Middle frontal gyrus (tissue), 1 donor: ENCODE measurements at regions not wholly inside any gene's neighbourhood (a gene's known extent, or its start where the extent isn't known, plus 50 kb on each side); places are given as distances from the start of the nearest gene placed in this dataset.

Experiments used
- DNase-seq: peaks from one replicate; pipeline ENCODE4 v3.0.0-alpha.2; 2015; ENCODE audit warnings: low spot score; ENCODE audit errors: extremely low spot score

DNA sequence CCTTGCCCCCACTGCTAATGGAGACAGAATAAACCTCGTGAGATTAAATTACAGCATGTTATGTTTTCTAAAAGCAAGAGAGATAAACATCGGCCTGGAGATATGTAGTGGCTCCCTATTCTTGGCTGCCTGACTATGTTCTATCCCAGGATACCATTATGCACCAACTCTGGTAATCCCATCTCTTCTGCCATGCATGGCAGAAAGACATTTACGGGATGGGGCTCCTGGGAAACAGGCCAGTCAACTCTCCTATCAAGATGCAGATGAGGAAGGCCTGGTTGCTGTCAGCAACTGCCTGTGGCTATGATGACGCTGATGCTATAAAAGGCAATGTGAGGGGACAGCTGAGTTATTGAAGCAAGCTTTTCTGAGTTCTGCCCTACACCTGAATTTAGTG lies 166.2 kb upstream of the VCX3A start:
- DNase-seq, result no peak

DNA sequence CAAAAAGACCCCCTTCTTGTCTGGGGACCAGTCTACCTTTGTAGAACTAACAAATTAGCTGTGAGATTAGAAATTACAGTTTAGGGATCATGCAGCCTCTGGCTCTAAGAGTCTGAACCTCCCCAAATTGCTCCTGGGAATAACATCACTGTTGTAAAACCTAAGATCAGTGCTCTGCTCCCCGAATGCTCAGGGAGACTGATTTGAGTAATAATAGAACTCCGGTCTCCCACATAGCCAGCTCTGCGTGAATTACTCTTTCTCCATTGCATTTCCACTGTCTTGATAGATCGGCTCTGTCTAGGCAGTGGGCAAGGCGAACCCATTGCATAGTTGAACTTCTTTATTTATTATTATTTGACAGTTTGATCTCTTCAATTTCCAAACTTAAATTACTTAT lies 160.8 kb upstream of the VCX3A start:
- no peak for DNase-seq

DNA sequence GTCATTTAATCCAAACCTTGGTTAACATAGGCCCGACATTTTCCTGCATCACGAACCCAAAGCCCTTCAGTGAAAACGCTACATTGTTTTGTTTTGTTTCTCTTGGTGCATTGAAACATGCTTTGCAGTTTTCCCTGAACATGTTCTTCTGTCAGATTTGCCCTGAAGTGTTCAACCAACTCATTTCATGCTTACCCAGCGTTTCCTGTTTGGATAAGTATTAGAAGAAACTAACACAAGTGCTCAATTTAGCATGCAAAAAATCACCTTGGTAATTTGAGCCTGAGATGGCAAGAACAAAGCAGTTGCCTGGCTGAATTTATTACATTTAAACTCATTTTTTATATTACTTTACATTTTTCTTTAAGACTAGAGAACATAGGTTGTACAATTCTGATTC lies 160.1 kb upstream of the VCX3A start:
- DNase-seq, result no peak

DNA sequence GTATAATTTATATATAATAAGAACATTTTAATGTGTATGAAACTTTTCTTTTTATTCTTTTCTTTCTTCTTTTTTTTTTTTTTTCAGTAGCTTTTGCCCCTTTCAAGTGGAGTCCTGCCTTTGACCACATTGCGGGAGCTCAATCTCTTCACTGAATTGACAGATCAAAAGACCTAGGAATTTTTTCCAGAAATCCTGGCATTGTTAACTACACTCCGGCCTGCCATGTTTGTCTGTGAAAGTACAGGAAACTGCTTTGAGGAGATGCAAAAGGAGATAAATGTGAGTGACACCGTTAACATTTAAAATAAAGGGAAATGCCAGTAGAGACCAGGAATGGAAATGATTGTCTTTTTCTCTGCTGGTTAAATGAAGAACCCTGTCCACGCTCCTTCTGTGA lies 159.3 kb upstream of the VCX3A start:
- no peak for DNase-seq

DNA sequence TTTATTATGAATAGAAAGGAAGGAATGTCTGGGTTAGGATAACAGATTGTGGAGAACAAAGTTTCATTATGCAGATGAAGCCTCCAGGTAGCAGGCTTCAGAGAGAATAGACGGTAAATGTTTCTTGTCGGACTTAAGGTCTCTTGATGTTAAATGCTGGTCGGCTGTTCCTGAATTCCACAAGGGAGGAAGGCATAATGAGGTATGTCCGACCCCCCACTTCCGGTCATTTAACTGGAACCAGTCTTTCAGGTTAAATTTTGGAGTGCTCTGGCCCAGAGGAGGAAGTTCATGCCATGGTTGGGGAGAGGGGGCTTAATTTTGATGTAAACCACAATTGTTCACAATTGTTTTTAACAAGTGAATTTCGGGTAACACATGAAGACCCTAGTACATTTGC lies 158.1 kb upstream of the VCX3A start:
- no peak for DNase-seq

DNA sequence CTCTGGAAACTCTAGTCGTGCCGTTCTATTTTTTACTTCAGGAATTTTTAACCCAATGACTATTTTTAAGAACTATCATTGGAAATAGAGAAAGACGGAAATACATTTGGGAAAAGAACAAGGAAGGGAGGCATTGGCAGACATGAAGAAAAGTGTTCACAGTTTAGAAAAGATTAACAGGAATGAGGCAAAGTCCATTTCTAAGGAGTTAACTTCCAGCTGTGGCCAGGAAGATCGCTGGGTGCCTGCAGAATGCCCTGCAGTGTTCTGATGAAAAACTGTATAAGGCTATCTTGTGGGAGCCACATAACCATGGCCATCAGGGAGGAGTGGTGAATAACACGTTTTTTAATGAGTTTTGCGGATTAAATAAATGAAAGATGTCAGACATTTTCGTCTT lies 150.6 kb upstream of the VCX3A start:
- DNase-seq, result no peak

DNA sequence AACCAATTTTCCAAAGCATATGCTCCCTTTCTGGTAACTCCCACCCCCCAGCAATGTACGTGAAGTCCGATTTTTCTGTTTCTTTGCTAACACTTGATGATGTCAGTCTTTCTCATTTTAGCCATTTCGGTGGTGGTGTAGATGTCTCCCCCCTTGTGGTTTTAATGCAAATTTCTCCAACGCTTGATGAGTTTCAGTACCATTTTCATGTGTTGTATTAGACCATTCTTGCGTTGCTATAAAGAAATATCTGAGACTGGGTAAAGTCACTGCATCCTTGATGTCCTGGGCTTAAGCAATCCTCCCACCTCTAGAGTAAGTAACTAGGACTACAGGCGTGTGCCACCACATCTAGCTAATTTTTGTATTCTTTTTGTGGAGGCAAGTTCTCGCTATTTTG lies 148.4 kb upstream of the VCX3A start:
- DNase-seq, result no peak

DNA sequence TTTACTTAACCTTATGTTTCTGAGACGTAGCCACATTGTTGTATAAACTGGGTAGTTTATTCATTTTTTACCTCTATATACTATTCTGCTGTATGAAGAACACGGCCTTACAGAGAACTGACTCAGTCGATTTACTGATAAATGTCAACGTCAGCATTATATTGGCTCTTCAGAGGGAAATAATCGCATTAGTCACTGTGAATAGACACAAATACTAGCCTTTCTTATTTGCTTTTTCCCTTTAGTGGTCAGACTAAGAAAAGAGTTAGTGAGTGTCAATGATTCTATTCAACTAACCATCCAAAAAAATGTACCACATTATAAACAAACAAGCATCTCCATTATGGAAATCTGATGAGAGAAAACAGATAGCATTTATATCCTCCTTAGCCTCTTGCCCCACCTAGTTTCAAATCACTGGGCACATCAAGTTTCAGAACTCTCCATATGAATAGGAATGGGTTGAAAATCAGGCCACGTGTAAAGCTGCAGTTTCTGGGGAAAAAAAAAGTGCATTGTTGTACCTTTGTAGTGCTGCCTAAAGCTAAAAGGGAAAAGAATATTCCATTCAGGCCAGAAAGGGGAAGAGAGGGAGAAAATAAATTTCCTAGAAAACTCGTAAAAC lies 146.7 kb upstream of the VCX3A start:
- DNase-seq, result no peak

DNA sequence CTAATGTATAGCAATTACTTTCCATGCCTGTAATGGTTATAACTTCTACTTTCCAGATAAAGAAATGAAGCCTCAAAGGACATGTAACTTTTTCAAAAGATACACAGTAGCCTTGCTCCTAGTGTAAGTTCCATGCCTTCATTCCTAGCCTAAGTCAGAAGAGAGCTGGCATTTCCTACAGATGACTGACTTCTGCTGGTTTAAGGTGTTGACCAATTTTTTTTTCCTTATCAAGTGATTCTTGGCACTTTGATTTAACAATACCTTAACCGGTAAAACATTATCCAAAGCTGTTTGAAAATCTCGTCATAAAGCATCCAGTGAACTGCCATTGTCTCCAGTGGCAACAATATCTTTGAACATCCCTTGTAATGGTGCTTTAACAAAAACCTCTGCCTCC lies 145.1 kb upstream of the VCX3A start:
- DNase-seq, result no peak

DNA sequence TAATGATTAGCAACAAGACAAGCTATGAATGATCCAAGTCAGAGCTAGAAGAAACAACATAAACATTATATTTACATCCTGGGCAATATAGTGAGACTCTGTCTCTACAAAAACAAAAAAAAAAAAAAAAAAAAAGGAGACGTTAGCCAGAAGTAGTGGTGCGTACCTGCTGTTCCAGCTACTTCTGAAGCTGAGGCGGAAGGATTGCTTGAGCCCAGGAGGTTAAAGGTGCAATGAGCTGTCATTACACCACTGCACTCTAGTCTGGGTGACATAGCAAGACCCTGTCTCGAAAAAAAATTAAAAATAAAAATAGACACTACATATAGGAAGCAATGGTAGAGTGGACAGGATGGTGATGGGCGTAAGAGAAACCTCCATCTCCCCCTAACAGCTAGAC lies 144.6 kb upstream of the VCX3A start:
- no peak for DNase-seq

DNA sequence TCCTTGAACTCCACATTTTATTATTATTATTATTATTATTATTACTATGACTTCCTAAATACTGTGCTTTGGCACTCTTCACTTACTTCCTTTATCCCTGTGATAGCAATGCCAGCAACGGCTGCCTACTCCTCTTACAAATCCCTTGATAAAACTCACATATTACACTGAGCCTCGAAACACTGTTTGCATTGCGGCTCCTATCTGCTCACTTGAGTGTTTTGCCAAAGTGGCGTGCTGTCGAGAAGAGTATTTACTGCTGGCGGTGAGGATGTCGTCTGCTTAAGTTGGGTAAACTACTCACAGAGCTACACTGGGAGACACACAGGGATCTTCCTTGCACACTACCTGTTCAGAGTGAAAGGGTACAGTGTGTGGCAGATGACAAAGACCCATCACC lies 143.4 kb upstream of the VCX3A start:
- no peak for DNase-seq

DNA sequence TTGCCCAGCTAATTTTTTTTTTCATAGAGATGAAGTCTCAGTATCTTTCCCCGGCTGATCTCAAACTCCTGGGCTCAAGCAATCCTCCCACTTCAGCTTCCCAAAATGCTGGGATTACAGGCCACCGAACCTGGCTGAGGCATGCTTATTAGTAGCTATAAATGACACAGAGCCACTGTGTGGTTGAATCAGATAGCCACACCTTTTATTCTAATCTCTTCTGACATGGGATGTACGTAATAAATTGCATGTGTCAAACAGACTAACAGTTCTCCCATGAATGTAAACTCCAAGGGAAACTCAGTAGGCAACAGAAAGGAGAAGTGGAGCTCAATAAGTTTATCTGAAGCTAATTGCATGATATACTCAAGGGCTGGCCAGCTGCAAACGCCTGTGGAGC lies 139.8 kb upstream of the VCX3A start:
- DNase-seq, result no peak

DNA sequence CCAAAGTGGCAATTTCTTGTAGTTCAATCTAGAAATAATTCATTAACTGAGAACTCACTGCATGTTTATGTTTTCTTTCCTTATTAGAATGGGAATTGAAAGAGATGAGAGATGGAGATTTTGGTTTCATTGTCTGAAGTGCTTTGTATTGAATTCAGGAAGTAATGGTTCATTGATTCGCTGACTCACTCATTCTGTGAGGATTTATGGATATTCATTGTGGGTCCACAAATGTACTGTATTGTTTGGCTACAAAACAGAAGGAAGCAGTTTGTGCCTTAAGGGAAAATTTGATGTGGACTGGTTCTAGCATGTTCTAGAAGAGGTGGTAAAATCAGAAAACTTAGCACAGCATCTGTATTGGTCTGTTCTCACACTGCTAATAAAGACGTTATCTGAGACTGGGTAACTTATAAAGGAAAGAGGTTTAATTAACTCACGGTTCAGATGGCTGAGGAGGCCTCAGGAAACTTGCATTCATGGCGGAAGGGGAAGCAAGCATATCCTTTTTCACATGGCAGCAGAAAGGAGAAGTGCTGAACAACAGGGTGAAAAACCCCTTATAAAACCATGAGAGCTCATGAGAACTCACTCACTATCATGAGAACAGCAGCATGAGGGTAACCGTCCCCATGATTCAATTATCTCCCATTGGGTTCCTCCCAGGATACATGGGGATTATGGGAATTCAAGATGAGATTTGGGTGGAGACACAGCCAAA lies 132.3 kb upstream of the VCX3A start:
- DNase-seq, result no peak

DNA sequence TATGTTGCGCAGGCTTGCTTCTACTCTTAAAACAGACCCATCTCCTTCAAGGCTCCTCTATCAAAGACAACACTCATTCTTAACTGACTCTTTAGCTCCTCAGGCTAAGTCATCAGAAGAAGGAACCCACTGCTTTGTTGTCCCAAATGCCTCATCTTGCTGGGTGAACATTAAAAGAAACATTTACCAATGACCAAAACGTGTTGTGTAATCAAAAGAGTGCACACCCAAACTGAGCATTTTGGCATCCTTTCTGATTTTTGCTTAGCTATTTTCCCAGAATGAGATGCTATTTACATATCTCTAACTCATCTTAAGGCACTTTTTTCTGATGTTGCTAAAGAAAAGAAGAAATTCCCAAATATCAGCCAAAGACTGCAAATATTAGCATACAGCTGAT lies 131.7 kb upstream of the VCX3A start:
- DNase-seq, result no peak

DNA sequence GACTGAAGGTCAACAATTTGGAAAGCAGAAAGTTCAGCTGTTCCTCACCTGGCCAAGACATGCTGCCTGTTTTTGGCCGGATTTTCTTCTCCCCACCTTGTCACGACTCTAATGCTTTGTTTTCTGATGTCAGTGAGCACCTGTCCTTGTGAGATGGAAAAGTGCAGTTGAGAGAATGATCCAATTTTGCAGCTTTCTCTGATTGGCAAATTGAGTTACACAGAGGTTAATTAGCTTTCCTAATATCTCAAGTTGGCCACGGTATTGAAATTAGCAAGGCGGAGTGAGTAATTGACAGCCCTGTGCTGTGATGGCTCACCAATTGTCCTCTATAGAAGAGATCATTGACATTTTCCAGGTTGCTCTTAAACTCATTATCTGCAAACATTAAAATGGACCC lies 126.8 kb upstream of the VCX3A start:
- DNase-seq, result no peak

DNA sequence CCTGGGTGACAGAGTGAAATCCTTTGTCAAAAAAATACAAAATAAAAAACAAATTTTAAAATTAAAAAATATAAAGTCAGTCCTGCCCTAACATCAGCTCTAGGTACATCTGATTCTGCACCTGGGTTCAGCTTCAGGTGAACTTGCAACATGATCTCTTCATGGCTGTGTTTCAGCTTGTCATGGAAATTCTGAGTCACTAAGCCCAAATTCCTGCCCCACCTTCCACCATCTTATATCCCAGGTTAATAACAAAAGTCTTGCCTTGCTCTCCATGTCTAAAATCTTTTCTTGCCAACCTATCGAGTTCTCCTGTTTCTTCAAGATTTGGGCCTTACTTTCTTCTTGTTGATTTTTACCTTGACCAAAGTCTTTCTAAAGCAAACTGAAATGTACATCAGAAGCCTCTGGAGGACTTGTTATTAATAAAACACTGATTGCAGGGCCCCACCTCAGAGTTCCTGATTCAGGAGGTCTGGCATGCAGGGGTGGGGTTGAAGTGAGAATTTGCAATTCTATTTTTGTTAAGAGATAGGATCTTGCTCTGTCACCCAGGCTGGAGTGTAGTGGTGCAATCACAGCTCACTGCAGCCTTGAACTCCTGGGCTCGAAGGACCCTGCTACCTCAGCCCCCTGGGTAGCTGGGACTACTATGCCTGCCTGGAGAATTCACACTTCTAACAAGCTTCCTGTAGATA lies 125.8 kb upstream of the VCX3A start:
- no peak for DNase-seq

DNA sequence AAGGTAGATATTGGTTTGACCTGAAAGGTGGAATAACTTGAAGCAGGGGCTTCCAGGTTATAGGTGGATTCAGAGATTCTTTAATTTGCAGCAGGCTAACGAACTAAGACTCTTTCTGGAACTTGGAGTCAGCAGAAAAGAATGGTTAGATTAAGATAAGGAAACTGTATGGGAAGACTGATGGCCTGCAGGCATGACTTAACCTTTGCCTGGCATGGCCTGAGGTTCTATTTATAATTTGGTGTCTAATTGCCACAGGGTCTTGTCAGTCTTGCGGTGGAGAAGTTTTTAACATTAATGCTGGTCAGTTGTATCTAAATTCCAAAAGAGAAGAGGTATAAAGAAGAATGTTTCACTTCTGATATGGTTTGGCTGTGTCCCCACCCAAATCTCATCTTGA lies 110.3 kb upstream of the VCX3A start:
- DNase-seq, result no peak

DNA sequence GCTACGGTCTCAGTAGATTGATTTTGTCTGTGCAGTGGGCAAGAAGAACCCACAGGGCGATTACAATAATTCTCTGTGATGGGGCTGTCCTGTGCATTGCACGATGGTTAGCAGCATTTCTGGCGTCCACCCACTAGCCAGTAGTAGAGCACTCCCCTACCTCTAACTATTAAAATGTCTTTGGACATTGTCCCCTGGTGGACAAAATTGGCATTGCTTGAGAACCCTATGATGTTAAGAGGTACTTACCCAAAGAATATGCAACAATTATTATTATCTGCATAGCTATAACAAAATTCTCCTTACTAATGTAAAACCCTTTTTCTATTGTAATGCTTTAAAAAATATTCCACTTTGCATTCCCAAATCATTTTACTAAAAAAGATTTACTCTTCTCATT lies 109.5 kb upstream of the VCX3A start:
- DNase-seq, result no peak

DNA sequence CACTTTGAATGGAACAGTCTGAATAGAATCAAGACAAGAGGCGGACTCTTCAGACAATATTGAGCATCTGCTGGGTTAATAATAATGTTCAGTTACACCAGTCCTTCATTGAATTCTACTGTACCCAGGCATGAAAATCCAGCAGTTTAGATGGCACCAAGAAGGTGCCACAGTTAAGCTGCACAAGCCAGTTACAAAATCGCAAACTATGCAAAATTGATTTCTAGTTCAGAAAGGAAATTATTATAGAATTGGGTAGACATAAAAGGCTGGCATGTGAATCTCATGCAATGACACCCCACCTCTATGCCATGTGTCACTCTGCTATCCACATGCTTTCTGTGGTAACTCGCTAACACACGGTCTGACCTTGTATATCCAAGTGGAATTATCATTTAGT lies 105.8 kb upstream of the VCX3A start:
- no peak for DNase-seq

DNA sequence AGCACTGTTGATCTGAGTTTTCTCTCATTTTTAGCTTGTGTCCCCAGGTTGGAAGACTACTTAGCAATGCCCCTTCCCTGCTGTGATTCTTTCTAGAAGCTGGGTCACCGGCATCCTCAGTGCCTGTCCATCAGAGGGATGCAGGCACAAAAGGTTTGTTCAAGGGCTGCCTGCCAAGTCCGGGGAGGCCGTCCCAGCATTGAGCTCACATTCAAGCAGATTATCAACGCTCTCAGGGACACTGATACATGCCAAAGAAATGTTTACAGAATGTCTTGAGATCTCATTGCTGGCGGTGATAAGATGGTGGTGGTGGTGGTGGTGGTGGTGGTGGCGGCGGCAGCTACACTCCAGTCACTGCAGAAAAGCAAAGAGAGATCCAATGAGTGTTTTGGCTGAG lies 79.6 kb upstream of the VCX3A start:
- no peak for DNase-seq

DNA sequence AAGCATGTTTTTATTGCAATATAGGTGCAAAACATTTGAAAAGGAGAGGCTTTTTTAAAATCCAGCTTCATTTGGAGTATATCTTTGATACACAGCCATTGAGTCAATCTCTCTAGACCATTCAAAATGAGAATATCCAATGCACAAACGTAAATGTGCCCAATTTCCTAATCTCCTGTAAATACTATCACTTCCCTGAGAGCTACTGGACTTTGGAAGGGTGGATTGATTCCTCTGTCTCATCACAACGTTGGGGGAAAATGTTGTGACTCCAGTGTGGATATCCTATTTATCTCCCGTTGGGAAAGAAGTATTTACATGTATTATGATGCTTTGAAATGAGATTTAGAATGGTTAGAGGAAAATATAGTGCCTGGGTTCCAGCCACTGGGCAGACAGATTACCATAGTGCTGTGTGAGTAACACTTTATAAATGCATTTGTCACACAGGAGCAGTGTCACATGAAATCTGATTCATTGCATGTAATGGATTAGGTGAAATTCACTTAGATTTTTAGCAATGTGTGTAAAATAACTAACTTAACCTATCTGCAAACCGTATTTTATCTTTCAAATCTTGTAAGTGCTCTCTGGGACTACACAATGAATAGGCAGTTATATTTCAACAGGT lies 64.4 kb upstream of the VCX3A start:
- DNase-seq, result no peak
